CD4-positive, alpha-beta memory T cell (primary cell): ENCODE measurements at regions not wholly inside any gene's neighbourhood (a gene's known extent, or its start where the extent isn't known, plus 50 kb on each side); places are given as distances from the start of the nearest gene placed in this dataset.

Experiments
- CTCF ChIA-PET: fragments of 350-600 bp; sonication (Branson Sonifier 250); formaldehyde crosslinking; loops from one replicate; lab custom pipeline; 2021; ENCODE audit warnings: inconsistent platforms; ENCODE audit not compliant: partially characterized antibody; lab: Charles Lee
- POLR2A ChIA-PET: fragments of 350-600 bp; sonication (Branson Sonifier 250); formaldehyde crosslinking; loops from one replicate; lab custom pipeline; 2021; ENCODE audit not compliant: partially characterized antibody; lab: Charles Lee
- DNase-seq, 5 donors: peaks; one replicate each; pipeline versions ENCODE4 v3.0.0 to v3.0.0-alpha.2; 2020 to 2022; ENCODE audit warnings: mixed read lengths in 1 of 5
- H3K27ac ChIP-seq: one replicate; pipeline ENCODE4 v1.7.0; 2013; ENCODE audit warnings: low read depth, low read length
- H3K27me3 ChIP-seq: 2 replicates; pipeline ENCODE4 v1.7.0; 2013; ENCODE audit warnings: mild to moderate bottlenecking, low read length, moderate library complexity; ENCODE audit not compliant: insufficient read depth
- H3K36me3 ChIP-seq: 2 replicates; pipeline ENCODE4 v1.7.0; 2013; ENCODE audit warnings: mild to moderate bottlenecking, low read length, moderate library complexity; ENCODE audit not compliant: insufficient read depth
- H3K4me1 ChIP-seq: 2 replicates; pipeline ENCODE4 v1.7.0; 2013; ENCODE audit warnings: mild to moderate bottlenecking, low read length, moderate library complexity; ENCODE audit not compliant: insufficient read depth
- H3K4me3 ChIP-seq, 2 donors: one replicate each; pipeline ENCODE4 v1.7.0; 2013; ENCODE audit warnings: low read length in 2 of 2, mild to moderate bottlenecking in 1 of 2
- H3K9me3 ChIP-seq, 2 donors: one replicate each; pipeline ENCODE4 v1.7.0; 2013; ENCODE audit warnings: low read length in 2 of 2, control low read depth in 1 of 2; ENCODE audit not compliant: control insufficient read depth in 1 of 2
- H3K27ac Mint-ChIP-seq, 7 donors: one replicate each; pipeline ENCODE4 v1.8.0; 2020 to 2021; ENCODE audit warnings: mixed read lengths in 7 of 7, mild to moderate bottlenecking in 6 of 7, inconsistent platforms in 3 of 7, moderate library complexity in 3 of 7
- H3K27me3 Mint-ChIP-seq, 2 donors: one replicate each; pipeline ENCODE4 v1.8.0; 2020 to 2021; ENCODE audit warnings: mixed read lengths in 2 of 2
- H3K36me3 Mint-ChIP-seq, 2 donors: one replicate each; pipeline ENCODE4 v1.8.0; 2020 to 2021; ENCODE audit warnings: mixed read lengths in 2 of 2, inconsistent platforms in 1 of 2, mild to moderate bottlenecking in 1 of 2
- H3K4me1 Mint-ChIP-seq, 4 donors: one replicate each; pipeline ENCODE4 v1.8.0; 2020 to 2021; ENCODE audit warnings: mixed read lengths in 4 of 4, mild to moderate bottlenecking in 1 of 4
- H3K4me3 Mint-ChIP-seq, 8 donors: one replicate each; pipeline ENCODE4 v1.8.0; 2020 to 2021; ENCODE audit warnings: mixed read lengths in 8 of 8, mild to moderate bottlenecking in 7 of 8, moderate library complexity in 6 of 8, inconsistent platforms in 3 of 8
- H3K9me3 Mint-ChIP-seq, 8 donors: one replicate each; pipeline ENCODE4 v1.8.0; 2020 to 2021; ENCODE audit warnings: mixed read lengths in 8 of 8, mild to moderate bottlenecking in 5 of 8, inconsistent platforms in 3 of 8, moderate library complexity in 1 of 8
- intact Hi-C: fragments of 100-400 bp; cut with micrococcal nuclease; formaldehyde crosslinking; loops from one replicate; pipeline ENCODE4 v1.15.1; 2023

- peaks cover 0 to 6% (median under 1%) of the 10 kb centered on the region in 8 donors for H3K9me3 Mint-ChIP-seq
- intact Hi-C loops, result no loop called here
- H3K27me3 Mint-ChIP-seq, result no peaks in the 10 kb centered on the region
- H3K4me1 ChIP-seq, result no peaks in the 10 kb centered on the region
- H3K27ac Mint-ChIP-seq, result no peak overlapping the region
- CTCF ChIA-PET, result no interaction called here
- H3K4me3 Mint-ChIP-seq, result no peak overlapping the region
- POLR2A ChIA-PET, result no interaction called here
- H3K9me3 ChIP-seq, result no peaks in the 10 kb centered on the region
- no peak overlapping the region for H3K27ac ChIP-seq
- no peaks in the 10 kb centered on the region for H3K27me3 ChIP-seq
- DNase-seq, result no peak
- no peaks in the 10 kb centered on the region for H3K36me3 ChIP-seq
- no peaks in the 10 kb centered on the region for H3K36me3 Mint-ChIP-seq
- H3K4me3 ChIP-seq, result no peak overlapping the region
- no peaks in the 10 kb centered on the region for H3K4me1 Mint-ChIP-seq
Measured at GRCh38 chr13:65894049-65894448, 1336.1 kb downstream of the PCDH9 start.

GRCh38 chr13:65892859-65893258 lies 1337.3 kb downstream of the PCDH9 start:
- Histone ChIP-seq H3K27me3 (no peaks in the 10 kb centered on the region), H3K9me3 (no peaks in the 10 kb centered on the region), H3K4me1 (no peaks in the 10 kb centered on the region), H3K27ac (no peak overlapping the region), H3K36me3 (no peaks in the 10 kb centered on the region), H3K4me3 (no peak overlapping the region)
- Mint-ChIP-seq H3K27ac (no peak overlapping the region), H3K36me3 (no peaks in the 10 kb centered on the region), H3K9me3 (peaks cover 0 to 6% (median 1%) of the 10 kb centered on the region in 8 donors), H3K4me3 (no peak overlapping the region), H3K27me3 (no peaks in the 10 kb centered on the region), H3K4me1 (no peaks in the 10 kb centered on the region)
- ChIA-PET CTCF (no interaction called here), POLR2A (no interaction called here)
- intact Hi-C loops, result no loop called here
- DNase-seq, result no peak

- CTCF ChIA-PET, result no interaction called here
- Mint-ChIP-seq H3K36me3 (no peaks in the 10 kb centered on the region), H3K27me3 (no peaks in the 10 kb centered on the region), H3K4me3 (no peak overlapping the region), H3K9me3 (peaks cover 0 to 6% (median 1%) of the 10 kb centered on the region in 8 donors), H3K4me1 (no peaks in the 10 kb centered on the region), H3K27ac (no peak overlapping the region)
- no peaks in the 10 kb centered on the region for H3K36me3 ChIP-seq
- no peaks in the 10 kb centered on the region for H3K4me1 ChIP-seq
- no peak for DNase-seq
- no peak overlapping the region for H3K4me3 ChIP-seq
- no peaks in the 10 kb centered on the region for H3K27me3 ChIP-seq
- H3K27ac ChIP-seq, result no peak overlapping the region
- intact Hi-C loops, result no loop called here
- POLR2A ChIA-PET, result no interaction called here
- H3K9me3 ChIP-seq, result no peaks in the 10 kb centered on the region
Measured at GRCh38 chr13:65889368-65889767, 1340.8 kb downstream of the PCDH9 start.

GRCh38 chr13:65882810-65883209 lies 1347.3 kb downstream of the PCDH9 start:
- CTCF ChIA-PET, result no interaction called here

GRCh38 chr13:65881561-65882155 lies 1348.5 kb downstream of the PCDH9 start:
- ChIA-PET POLR2A (no interaction called here), CTCF (no interaction called here)
- peaks cover 0 to 26% (median 8%) of the 10 kb centered on the region in 8 donors for H3K9me3 Mint-ChIP-seq
- no peak overlapping the region for H3K27ac Mint-ChIP-seq
- intact Hi-C loops, result no loop called here
- no peak for DNase-seq
- Histone ChIP-seq H3K36me3 (no peaks in the 10 kb centered on the region), H3K4me1 (no peaks in the 10 kb centered on the region), H3K27ac (no peak overlapping the region), H3K27me3 (no peaks in the 10 kb centered on the region), H3K4me3 (no peak overlapping the region), H3K9me3 (no peaks in the 10 kb centered on the region)
- no peak overlapping the region for H3K4me3 Mint-ChIP-seq
- no peaks in the 10 kb centered on the region for H3K4me1 Mint-ChIP-seq
- no peaks in the 10 kb centered on the region for H3K27me3 Mint-ChIP-seq
- no peaks in the 10 kb centered on the region for H3K36me3 Mint-ChIP-seq

More at GRCh38 chr13:65882810-65883209, 1347.3 kb downstream of the PCDH9 start:
- intact Hi-C loops, result no loop called here
- no peak overlapping the region for H3K27ac ChIP-seq
- H3K9me3 ChIP-seq, result no peaks in the 10 kb centered on the region
- no peak for DNase-seq
- no peak overlapping the region for H3K4me3 ChIP-seq
- Mint-ChIP-seq H3K36me3 (no peaks in the 10 kb centered on the region), H3K4me3 (no peak overlapping the region), H3K9me3 (peaks cover 0 to 23% (median 5%) of the 10 kb centered on the region in 8 donors), H3K27me3 (no peaks in the 10 kb centered on the region), H3K4me1 (no peaks in the 10 kb centered on the region), H3K27ac (no peak overlapping the region)
- H3K36me3 ChIP-seq, result no peaks in the 10 kb centered on the region
- no peaks in the 10 kb centered on the region for H3K4me1 ChIP-seq
- no peaks in the 10 kb centered on the region for H3K27me3 ChIP-seq
- POLR2A ChIA-PET, result no interaction called here

- POLR2A ChIA-PET, result no interaction called here
- Histone ChIP-seq H3K27ac (no peak overlapping the region), H3K4me1 (no peaks in the 10 kb centered on the region), H3K9me3 (no peaks in the 10 kb centered on the region), H3K36me3 (no peaks in the 10 kb centered on the region), H3K27me3 (no peaks in the 10 kb centered on the region), H3K4me3 (no peak overlapping the region)
- Mint-ChIP-seq H3K4me3 (no peak overlapping the region), H3K36me3 (no peaks in the 10 kb centered on the region), H3K27me3 (no peaks in the 10 kb centered on the region), H3K4me1 (no peaks in the 10 kb centered on the region), H3K9me3 (peaks cover 0 to 14% (median 6%) of the 10 kb centered on the region in 8 donors), H3K27ac (no peak overlapping the region)
- intact Hi-C loops, result no loop called here
- CTCF ChIA-PET, result no interaction called here
- no peak for DNase-seq
Measured at GRCh38 chr13:65875031-65875430, 1355.1 kb downstream of the PCDH9 start.

- intact Hi-C loops, result no loop called here
- no peak overlapping the region for H3K27ac Mint-ChIP-seq
- no peaks in the 10 kb centered on the region for H3K36me3 ChIP-seq
- no peaks in the 10 kb centered on the region for H3K4me1 ChIP-seq
- no peaks in the 10 kb centered on the region for H3K27me3 ChIP-seq
- CTCF ChIA-PET, result no interaction called here
- no peaks in the 10 kb centered on the region for H3K36me3 Mint-ChIP-seq
- no peak overlapping the region for H3K4me3 Mint-ChIP-seq
- no peaks in the 10 kb centered on the region for H3K4me1 Mint-ChIP-seq
- H3K9me3 ChIP-seq, result peaks cover 0 to 4% of the 10 kb centered on the region in 2 donors
- POLR2A ChIA-PET, result no interaction called here
- H3K9me3 Mint-ChIP-seq, result peaks cover 1 to 12% (median 5%) of the 10 kb centered on the region in 8 donors
- no peaks in the 10 kb centered on the region for H3K27me3 Mint-ChIP-seq
- no peak for DNase-seq
- no peak overlapping the region for H3K4me3 ChIP-seq
- no peak overlapping the region for H3K27ac ChIP-seq
Measured at GRCh38 chr13:65872448-65872847, 1357.7 kb downstream of the PCDH9 start.
